ENCODE measurements at regions not wholly inside any gene's neighbourhood (a gene's known extent, or its start where the extent isn't known, plus 50 kb on each side); places are given as distances from the start of the nearest gene placed in this dataset.

DNA sequence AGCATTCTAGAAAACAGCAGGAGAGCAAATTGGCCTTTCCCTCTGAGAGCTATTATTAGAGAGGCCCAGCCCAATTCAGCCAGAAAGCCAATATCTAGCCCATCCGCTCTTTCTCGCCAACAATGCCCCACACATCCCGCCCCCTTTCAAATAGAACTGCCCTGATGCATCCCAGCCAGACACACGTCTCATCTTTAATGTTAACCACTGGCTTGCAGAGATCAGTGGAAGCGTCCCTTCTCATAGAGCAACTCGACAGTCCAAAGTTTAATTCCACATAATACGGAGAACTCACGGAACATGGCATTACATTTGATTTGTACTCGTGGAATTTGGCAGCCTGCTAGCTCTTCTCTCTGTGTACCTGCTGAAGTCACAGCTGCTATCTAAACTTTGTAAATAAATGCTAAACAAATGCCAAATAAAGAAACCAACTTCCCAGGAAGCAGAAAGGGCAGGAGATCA is 304.4 kb downstream of the DHX15 start:
- no peak for DNase-seq

- no peak for DNase-seq
These were observed 304.9 kb downstream of the DHX15 start for GRCh38 chr4:24279469-24279868.

- DNase-seq, result no peak
These were observed 305.7 kb downstream of the DHX15 start for GRCh38 chr4:24278693-24279092.

GRCh38 chr4:24274381-24274941 is 309.9 kb downstream of the DHX15 start:
- no peak for DNase-seq

GRCh38 chr4:24273136-24273535 is 311.2 kb downstream of the DHX15 start:
- DNase-seq, result no peak

DNA sequence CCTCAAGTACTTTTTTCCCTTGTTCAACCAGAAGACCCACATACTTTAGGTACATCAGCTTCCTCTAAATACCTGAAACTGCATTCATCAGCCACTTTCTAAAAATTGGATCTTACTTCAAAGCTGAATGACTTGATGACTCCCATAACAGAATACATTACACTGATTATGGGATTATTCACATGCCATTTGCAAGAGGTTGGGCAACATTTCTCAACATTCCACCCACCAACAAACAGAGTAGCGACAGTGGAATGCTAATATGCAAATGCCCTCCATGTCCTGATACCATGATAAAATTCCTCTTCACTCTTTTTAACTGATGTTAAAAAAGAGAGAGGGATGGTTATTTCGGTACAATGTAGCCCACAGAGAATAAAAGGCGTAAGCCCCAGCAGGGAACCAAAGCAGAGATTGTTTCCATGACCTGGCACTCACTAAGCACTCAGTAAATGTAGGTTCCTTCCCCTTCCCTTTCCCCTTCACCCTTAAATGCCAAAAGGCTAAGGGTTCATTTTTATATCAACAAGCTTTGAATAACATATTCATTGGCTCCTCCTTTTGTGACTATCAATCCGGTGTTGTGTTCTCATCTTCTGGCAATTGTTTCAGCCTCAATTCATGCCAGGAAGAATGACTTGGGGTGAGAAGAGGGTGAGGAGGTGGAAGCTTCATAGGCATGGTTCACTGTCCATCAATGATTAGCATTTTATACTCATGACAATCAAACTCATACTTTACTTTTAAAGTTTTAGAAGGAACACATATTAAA is 317.2 kb downstream of the DHX15 start:
- DNase-seq, result no peak

- DNase-seq, result no peak
These were observed 318.4 kb downstream of the DHX15 start for GRCh38 chr4:24265989-24266388.

GRCh38 chr4:24262616-24263015 is 321.7 kb downstream of the DHX15 start:
- no peak for DNase-seq

- DNase-seq, result no peak
These were observed 322.3 kb downstream of the DHX15 start for GRCh38 chr4:24262084-24262483.

GRCh38 chr4:24260923-24261564 is 323.3 kb downstream of the DHX15 start:
- no peak for DNase-seq

- no peak for DNase-seq
These were observed 324.1 kb downstream of the DHX15 start for GRCh38 chr4:24260133-24260715.

GRCh38 chr4:24256547-24256946 is 327.8 kb downstream of the DHX15 start:
- DNase-seq, result no peak

DNA sequence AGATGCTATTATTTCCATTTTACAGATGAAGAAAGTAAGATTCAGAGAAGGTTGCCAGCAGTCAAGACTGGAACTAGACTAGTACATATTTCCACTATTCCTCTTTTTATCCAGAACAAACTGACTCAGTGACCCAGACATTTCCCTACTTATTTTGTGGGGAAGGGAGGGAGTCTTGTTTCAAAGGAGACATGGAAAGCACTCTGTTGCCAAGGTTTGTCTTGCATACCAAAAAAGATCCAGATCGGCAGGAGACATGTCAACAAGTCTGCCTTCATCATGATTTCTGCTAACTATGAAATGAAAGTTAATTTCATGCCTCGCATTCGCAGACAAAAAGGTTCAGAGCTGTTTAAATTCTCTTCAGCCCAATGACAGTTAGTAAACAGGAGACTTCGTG is 328.3 kb downstream of the DHX15 start:
- no peak for DNase-seq

DNA sequence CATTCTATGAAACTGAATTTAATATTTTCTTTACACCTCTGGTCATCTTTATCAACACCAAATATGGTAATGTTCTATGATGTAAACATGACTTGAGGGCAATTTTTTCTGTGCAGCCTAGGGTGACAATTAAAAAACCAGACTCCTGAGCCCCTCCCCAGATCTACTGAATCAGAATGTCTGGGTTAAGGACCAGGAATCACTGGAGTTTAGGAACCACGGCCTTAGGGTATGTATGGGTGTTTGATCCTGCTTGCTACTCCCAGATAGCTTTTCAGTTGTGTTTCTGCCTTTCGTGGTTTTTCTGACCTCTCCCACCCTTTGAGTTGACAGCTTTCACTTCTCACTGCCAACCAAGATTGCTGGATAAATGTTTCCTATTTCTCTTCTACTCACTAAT is 332.2 kb downstream of the DHX15 start:
- DNase-seq, result no peak

DNA sequence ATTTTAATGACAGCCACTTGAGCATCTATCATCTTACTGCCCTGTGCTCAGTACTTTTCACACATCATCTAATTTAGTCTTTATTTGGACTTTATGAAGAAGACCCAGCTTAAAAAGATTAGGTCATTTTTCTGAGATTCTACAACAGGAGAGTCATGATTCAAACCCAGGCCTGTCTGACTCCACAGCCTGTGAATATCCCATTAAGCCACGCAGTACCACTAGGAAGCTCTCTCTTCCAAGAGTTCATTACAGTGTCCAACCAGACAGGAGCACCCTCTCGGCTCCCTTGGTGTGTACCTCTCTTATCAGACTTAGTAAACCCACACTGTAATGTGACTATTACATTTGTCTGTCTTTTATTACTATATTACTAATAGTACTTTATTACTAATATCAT is 332.8 kb downstream of the DHX15 start:
- no peak for DNase-seq

DNA sequence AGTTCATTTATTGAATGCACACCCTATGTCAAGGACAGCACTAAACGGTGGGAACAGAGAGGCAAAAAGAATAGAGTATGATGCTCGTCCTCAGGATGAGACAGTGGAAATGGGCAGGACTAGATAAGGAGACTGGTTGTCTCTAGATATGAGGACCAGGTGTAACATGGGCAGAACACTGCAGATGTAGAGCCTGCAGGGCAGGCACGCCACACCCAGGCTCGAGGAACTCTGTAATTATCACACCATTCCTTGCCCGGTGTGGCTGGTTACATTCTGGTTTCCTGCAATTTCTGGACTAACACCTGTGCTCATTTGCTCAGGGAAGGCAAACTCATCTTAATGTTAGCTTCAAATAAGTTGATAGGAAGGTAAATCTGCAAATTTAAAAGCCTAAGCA is 334.4 kb downstream of the DHX15 start:
- DNase-seq, result no peak

GRCh38 chr4:24248674-24249630 is 335.4 kb downstream of the DHX15 start:
- no peak for DNase-seq

GRCh38 chr4:24245491-24245820 is 338.9 kb downstream of the DHX15 start:
- DNase-seq, result no peak

DNA sequence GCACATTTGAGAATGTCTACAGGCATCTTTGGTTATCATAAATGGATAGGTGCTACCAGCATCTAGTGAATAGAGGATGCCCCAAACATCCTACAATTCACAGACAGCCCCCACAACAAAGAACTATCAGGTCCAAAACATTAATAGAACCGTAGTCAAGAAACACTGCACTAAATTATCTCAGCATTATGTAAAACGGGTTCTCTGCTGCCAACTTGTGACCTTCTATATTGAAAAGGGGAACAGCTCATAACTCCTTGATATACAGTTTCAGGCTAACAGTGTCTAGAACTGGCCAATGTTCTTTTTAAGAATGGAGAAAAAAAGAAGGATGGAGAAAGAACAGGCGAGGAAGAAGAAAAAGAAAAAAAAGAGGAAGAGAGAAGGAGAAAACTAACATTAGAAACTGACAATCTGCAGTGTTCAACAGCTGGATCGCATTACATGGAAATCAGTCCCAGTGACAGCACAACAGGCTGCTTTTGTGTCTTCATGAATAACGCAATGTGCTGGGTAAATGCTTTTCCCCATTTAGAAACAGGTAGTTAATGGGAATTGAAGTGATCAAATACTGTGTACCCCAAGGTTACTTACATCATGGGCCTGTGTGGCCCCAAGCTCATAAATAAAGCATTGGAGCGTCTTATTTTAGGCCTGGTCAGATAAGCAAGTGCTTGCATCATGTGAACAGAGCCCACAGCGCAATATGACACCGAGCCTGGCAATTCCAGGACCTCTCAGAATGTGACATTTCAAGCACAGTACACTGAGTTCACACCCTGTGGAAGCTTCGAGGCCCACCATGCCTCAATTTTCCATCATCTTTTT is 339.5 kb downstream of the DHX15 start:
- no peak for DNase-seq

DNA sequence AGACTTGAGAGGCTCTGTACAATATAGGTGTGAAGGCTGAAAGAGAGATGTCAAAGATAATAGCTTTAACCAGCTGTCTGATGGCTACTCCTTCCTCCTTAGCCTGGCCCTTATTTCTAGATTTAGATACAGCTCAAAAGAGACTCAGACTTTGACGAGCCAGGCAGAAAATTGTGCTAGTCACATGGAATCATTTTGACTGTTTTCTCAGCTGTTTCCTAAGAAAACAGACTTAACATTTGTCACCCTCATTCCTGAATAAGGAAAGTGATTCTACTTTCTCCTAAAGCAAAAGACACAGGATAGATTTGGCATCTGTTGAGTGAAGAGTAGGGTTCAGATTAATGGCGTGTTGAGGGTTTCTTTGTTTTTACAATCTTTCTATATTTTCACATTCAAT is 340.7 kb downstream of the DHX15 start:
- no peak for DNase-seq

DNA sequence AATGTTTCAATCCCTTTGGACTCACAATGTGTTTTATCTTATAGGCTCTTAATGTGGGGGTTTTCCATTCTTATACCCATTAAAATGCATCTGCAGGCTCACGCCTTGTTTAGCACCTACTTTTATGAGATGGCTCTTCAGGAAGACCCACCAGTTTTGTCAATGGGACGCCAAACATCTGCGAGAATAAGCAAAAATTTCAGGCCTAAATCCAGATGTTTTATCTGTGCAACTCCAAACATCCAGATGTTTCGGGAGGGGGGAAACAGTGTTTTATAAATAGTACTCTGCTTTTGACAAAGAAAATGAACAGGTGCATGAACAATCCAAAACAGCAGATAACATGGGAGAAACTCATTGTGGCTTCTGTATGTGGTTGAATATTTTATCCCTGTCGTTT is 342.8 kb downstream of the DHX15 start:
- DNase-seq, result no peak

GRCh38 chr4:24240655-24241054 is 343.7 kb downstream of the DHX15 start:
- DNase-seq, result no peak
